ENCODE measurements at regions not wholly inside any gene's neighbourhood (a gene's known extent, or its start where the extent isn't known, plus 50 kb on each side); places are given as distances from the start of the nearest gene placed in this dataset.

- Histone ChIP-seq H3K36me3 (ENCODE audit: control insufficient read depth in 2 of 4, insufficient read depth in 4 of 4, low read length in 3 of 4) (no peaks in the 10 kb centered on the region; a peak in 1 of 8 replicates), H3K79me1 (ENCODE audit: low read depth, low read length) (no peaks in the 10 kb centered on the region), H2AFZ (ENCODE audit: low read length) (no peak overlapping the region), H2BK20ac (ENCODE audit: low read length) (no peak overlapping the region), H3K4ac (replicated peaks; ENCODE audit: insufficient read length, low read depth, low read length) (no peak overlapping the region), H3K79me2 (ENCODE audit: control insufficient read depth in 1 of 2, insufficient read depth in 2 of 2, low read length in 2 of 2) (no peaks in the 10 kb centered on the region), H2BK5ac (ENCODE audit: low read depth, low read length) (no peak overlapping the region), H3K23me2 (ENCODE audit: low read depth, low read length) (no peaks in the 10 kb centered on the region), H3K4me2 (ENCODE audit: insufficient read depth in 1 of 2, low read depth in 2 of 2, low read length in 2 of 2) (no peak overlapping the region), H3K4me3 (ENCODE audit: extremely low read depth in 1 of 4, insufficient read depth in 2 of 4, low read depth in 3 of 4, low read length in 4 of 4) (no peak overlapping the region), H3K27me3 (replicated peaks in 1 of 4; ENCODE audit: control insufficient read depth in 3 of 4, extremely low read depth in 1 of 4, insufficient read depth in 3 of 4, low read length in 3 of 4) (no peaks in the 10 kb centered on the region), H3K23ac (ENCODE audit: insufficient read length) (no peak overlapping the region), H3K18ac (ENCODE audit: extremely low read depth, low read length) (no peak overlapping the region), H4K8ac (ENCODE audit: extremely low read depth, insufficient read depth, low read length) (no peak overlapping the region), H2BK12ac (ENCODE audit: low read depth, low read length) (no peak overlapping the region), H3K56ac (replicated peaks; ENCODE audit: insufficient read length, low read depth, low read length) (no peak overlapping the region), H2BK120ac (replicated peaks; ENCODE audit: low read depth, low read length) (no peak overlapping the region), H4K91ac (replicated peaks; ENCODE audit: insufficient read length, low read length) (no peak overlapping the region), H3K9me3 (ENCODE audit: insufficient read depth in 2 of 2, low read depth in 1 of 2, low read length in 1 of 2) (peaks cover 79 to 100% of the 10 kb centered on the region in 2 experiments), H3K27ac (ENCODE audit: low read depth, low read length) (no peak overlapping the region), H3K4me1 (replicated peaks in 1 of 4; ENCODE audit: control insufficient read depth in 3 of 4, insufficient read depth in 4 of 4, low read length in 3 of 4) (no peaks in the 10 kb centered on the region), H4K20me1 (replicated peaks in 1 of 2; ENCODE audit: control insufficient read depth in 1 of 2, insufficient read depth in 2 of 2, low read length in 2 of 2) (no peaks in the 10 kb centered on the region), H4K5ac (ENCODE audit: insufficient read length, low read depth, low read length) (no peak overlapping the region), H3K14ac (ENCODE audit: insufficient read length) (no peak overlapping the region), H3K9ac (replicated peaks in 1 of 4; ENCODE audit: extremely low read depth in 1 of 4, low read depth in 3 of 4, low read length in 3 of 4) (no peak overlapping the region), H2BK15ac (ENCODE audit: low read length) (no peak overlapping the region), H2AK5ac (ENCODE audit: low read depth, low read length) (no peak overlapping the region)
- WGBS, 2 experiments (ENCODE audit: extremely low coverage in 1 of 2, insufficient coverage in 1 of 2, insufficient read length in 1 of 2, insufficient replicate concordance in 2 of 2, low coverage in 1 of 2, low lambda C conversion rate in 2 of 2, missing lambda C conversion rate in 1 of 2): 88% methylated on average over 15 of the region's 15 CpGs; no CpG with 5 or more reads in 1 of the 2 experiments
- DNase-seq (ENCODE audit: low read depth in 1 of 2, low spot score in 2 of 2) (no peak), FAIRE-seq (no peak)
- CTCF ChIA-PET (ENCODE audit: partially characterized antibody): interaction anchor here (0.6 to 1.2 kb wide), 3 partner anchors 20 to 121 kb away, joined by 3 to 4 read pairs (median 3); no protein-coding TSS in a partner anchor
- TF ChIP-seq FOSL1 (IDR thresholded peaks at IDR 0.05; ENCODE audit: insufficient read depth, low read depth, low read length) (no peak), E2F6 (IDR thresholded peaks at IDR 0.05) (no peak), SIX5 (IDR thresholded peaks at IDR 0.05; ENCODE audit: low read depth, low read length) (no peak), BCL11A (IDR thresholded peaks at IDR 0.05; ENCODE audit: low read depth in 2 of 2, low read length in 2 of 2) (no peak), RBBP5 (IDR thresholded peaks at IDR 0.05; ENCODE audit: borderline replicate concordance, low read depth, low read length) (no peak)
- TF ChIP-seq, protein P1, sequence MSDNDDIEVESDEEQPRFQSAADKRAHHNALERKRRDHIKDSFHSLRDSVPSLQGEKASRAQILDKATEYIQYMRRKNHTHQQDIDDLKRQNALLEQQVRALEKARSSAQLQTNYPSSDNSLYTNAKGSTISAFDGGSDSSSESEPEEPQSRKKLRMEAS (IDR thresholded peaks at IDR 0.05): no peak
- POLR2A ChIA-PET (ENCODE audit: partially characterized antibody): no interaction called here
These were observed 105.1 kb upstream of the TTC34 start for GRCh38 chr1:2906620-2907019.
